Esophagus squamous epithelium (tissue), 4 donors: ENCODE measurements at regions not wholly inside any gene's neighbourhood (a gene's known extent, or its start where the extent isn't known, plus 50 kb on each side); places are given as distances from the start of the nearest gene placed in this dataset.

Experiments used
- POLR2A ChIP-seq, 4 donors: fragments of 450-650 bp; IDR thresholded peaks; one replicate each; pipeline ENCODE4 v1.6.1; 2017; ENCODE audit warnings: antibody characterized with exemption in 4 of 4, mild to moderate bottlenecking in 4 of 4, moderate library complexity in 3 of 4
- TF ChIP-seq, protein P1 (sequence below), 6 experiments: fragments of 450-650 bp in 4 of 6; fragments of 200-600 bp in 2 of 6; sonication (generic) in 2 of 6; IDR thresholded peaks; one replicate each; pipeline ENCODE4 v1.5.1; 2016 to 2019; ENCODE audit warnings: antibody characterized with exemption in 6 of 6, mild to moderate bottlenecking in 4 of 6, moderate library complexity in 4 of 6

DNA sequence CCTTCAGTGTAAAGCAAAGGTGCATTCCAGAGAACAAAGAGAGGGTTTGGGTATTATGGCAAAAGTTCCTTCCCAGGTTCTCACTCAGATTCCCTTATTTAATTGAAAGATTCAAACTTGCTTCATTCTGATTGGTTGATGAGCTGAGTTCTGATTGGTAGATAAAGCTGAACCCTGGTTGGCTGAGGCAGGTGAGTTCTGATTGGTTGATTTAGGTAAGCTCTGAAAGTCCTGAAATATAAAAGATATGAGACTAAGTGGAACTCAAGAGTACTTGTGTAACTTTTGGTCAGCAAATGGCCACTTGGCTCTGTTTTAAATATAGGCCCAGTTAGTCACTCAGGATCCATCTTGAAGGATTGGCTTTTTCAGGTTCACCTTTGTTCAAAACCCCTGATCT lies 99.8 kb upstream of the FBXO11 start:
- TF ChIP-seq, protein P1, sequence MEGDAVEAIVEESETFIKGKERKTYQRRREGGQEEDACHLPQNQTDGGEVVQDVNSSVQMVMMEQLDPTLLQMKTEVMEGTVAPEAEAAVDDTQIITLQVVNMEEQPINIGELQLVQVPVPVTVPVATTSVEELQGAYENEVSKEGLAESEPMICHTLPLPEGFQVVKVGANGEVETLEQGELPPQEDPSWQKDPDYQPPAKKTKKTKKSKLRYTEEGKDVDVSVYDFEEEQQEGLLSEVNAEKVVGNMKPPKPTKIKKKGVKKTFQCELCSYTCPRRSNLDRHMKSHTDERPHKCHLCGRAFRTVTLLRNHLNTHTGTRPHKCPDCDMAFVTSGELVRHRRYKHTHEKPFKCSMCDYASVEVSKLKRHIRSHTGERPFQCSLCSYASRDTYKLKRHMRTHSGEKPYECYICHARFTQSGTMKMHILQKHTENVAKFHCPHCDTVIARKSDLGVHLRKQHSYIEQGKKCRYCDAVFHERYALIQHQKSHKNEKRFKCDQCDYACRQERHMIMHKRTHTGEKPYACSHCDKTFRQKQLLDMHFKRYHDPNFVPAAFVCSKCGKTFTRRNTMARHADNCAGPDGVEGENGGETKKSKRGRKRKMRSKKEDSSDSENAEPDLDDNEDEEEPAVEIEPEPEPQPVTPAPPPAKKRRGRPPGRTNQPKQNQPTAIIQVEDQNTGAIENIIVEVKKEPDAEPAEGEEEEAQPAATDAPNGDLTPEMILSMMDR (IDR thresholded peaks at IDR 0.05), result no peak
- TF ChIP-seq POLR2A (IDR thresholded peaks at IDR 0.05), result no peak
